ENCODE measurements at regions not wholly inside any gene's neighbourhood (a gene's known extent, or its start where the extent isn't known, plus 50 kb on each side); places are given as distances from the start of the nearest gene placed in this dataset.
"Not testable (repeated sequence)": the region's sequence is repeated elsewhere in the genome, so short reads cannot be mapped to it uniquely, and the experiment has no call there.

GRCh38 chr12:25384893-25385248 is 134.1 kb upstream of the KRAS start:
- DNase-seq (no peak), ATAC-seq (no peak)
- intact Hi-C loops (cut with micrococcal nuclease), result no loop called here

- intact Hi-C loops (cut with micrococcal nuclease), result no loop called here
- DNase-seq (no peak), ATAC-seq (no peak)
Observed at GRCh38 chr12:25384038-25384892, 133.5 kb upstream of the KRAS start.

GRCh38 chr12:25382311-25383106 is 131.8 kb upstream of the KRAS start:
- intact Hi-C loops (cut with micrococcal nuclease), result no loop called here
- ATAC-seq, result no peak
- no peak for DNase-seq

- intact Hi-C loops (cut with micrococcal nuclease), result no loop called here
- ATAC-seq (no peak), DNase-seq (no peak)
Observed at GRCh38 chr12:25377469-25378177, 126.9 kb upstream of the KRAS start.

- intact Hi-C loops (cut with micrococcal nuclease), result no loop called here
- no peak for ATAC-seq
- no peak for DNase-seq
Observed at GRCh38 chr12:25376985-25377384, 126.3 kb upstream of the KRAS start.

GRCh38 chr12:25376407-25376806 is 125.7 kb upstream of the KRAS start:
- ATAC-seq, result no peak
- intact Hi-C loops (cut with micrococcal nuclease), result no loop called here
- DNase-seq, result no peak

GRCh38 chr12:25372969-25373817 is 122.5 kb upstream of the KRAS start:
- DNase-seq, result no peak
- ATAC-seq, result no peak
- intact Hi-C loops (cut with micrococcal nuclease), result no loop called here

GRCh38 chr12:25372002-25372401 is 121.3 kb upstream of the KRAS start:
- intact Hi-C loops (cut with micrococcal nuclease), result no loop called here
- ATAC-seq, result no peak

GRCh38 chr12:25368557-25368956 is 117.8 kb upstream of the KRAS start:
- DNase-seq, result no peak
- no peak for ATAC-seq
- intact Hi-C loops (cut with micrococcal nuclease), result no loop called here

More at GRCh38 chr12:25372002-25372401, 121.3 kb upstream of the KRAS start:
- DNase-seq, result no peak

- no peak for DNase-seq
- no peak for ATAC-seq
- intact Hi-C loops (cut with micrococcal nuclease), result no loop called here
Observed at GRCh38 chr12:25366122-25366521, 115.4 kb upstream of the KRAS start.

GRCh38 chr12:25365340-25365730 is 114.6 kb upstream of the KRAS start:
- DNase-seq (no peak), ATAC-seq (no peak)
- intact Hi-C loops (cut with micrococcal nuclease), result no loop called here

- ATAC-seq (no peak), DNase-seq (no peak)
- intact Hi-C loops (cut with micrococcal nuclease), result no loop called here
Observed at GRCh38 chr12:25364529-25365339, 114.0 kb upstream of the KRAS start.

GRCh38 chr12:25362646-25363045 is 111.9 kb upstream of the KRAS start:
- intact Hi-C loops (cut with micrococcal nuclease), result no loop called here
- ATAC-seq (no peak), DNase-seq (no peak)

- DNase-seq, result no peak
- no peak for ATAC-seq
- intact Hi-C loops (cut with micrococcal nuclease), result no loop called here
Observed at GRCh38 chr12:25361511-25361910, 110.8 kb upstream of the KRAS start.

- DNase-seq (no peak), ATAC-seq (no peak)
- intact Hi-C loops (cut with micrococcal nuclease), result no loop called here
Observed at GRCh38 chr12:25357595-25357994, 106.9 kb upstream of the KRAS start.

GRCh38 chr12:25352942-25353341 is 102.2 kb upstream of the KRAS start:
- intact Hi-C loops (cut with micrococcal nuclease); DNase-seq: not testable (repeated sequence)

GRCh38 chr12:25352083-25352918 is 101.6 kb upstream of the KRAS start:
- no peak for ATAC-seq
- no peak for DNase-seq
- intact Hi-C loops (cut with micrococcal nuclease), result no loop called here

More at GRCh38 chr12:25352942-25353341, 102.2 kb upstream of the KRAS start:
- not testable (repeated sequence) for ATAC-seq

- intact Hi-C loops (cut with micrococcal nuclease), result no loop called here
Observed at GRCh38 chr12:25348593-25348895, 97.8 kb upstream of the KRAS start.

More at GRCh38 chr12:25348593-25348895, 97.8 kb upstream of the KRAS start:
- ATAC-seq, result no peak
- DNase-seq, result no peak
